HTR-8/SVneo (cell line): ENCODE measurements at regions not wholly inside any gene's neighbourhood (a gene's known extent, or its start where the extent isn't known, plus 50 kb on each side); places are given as distances from the start of the nearest gene placed in this dataset.
"Not testable (repeated sequence)": the region's sequence is repeated elsewhere in the genome, so short reads cannot be mapped to it uniquely, and the experiment has no call there.

Source experiments
- DNase-seq: peaks from one replicate; pipeline ENCODE4 v3.0.0; 2011; ENCODE audit warnings: low spot score, mixed read lengths; ENCODE audit not compliant: insufficient read length
- FAIRE-seq: peaks from 2 replicates; lab custom pipeline; 2011; peaks lifted over from hg19 to GRCh38; lab: Jason Lieb, UNC

- no peak for DNase-seq
- no peak for FAIRE-seq
These were observed 123.1 kb upstream of the BOD1L1 start for GRCh38 chr4:13750594-13750993.

DNA sequence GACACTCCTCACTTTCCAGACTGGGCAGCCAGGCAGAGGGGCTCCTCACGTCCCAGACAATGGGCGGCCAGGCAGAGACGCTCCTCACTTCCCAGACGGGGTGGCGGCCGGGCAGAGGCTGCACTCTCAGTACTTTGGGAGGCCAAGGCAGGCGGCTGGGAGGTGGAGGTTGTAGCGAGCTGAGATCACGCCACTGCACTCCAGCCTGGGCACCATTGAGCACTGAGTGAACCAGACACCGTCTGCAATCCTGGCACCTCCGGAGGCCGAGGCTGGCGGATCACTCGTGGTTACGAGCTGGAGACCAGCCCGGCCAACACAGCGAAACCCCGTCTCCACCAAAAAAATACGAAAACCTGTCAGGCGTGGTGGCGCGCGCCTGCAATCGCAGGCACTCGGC, 134.1 kb upstream of the BOD1L1 start:
- not testable (repeated sequence) for FAIRE-seq

DNA sequence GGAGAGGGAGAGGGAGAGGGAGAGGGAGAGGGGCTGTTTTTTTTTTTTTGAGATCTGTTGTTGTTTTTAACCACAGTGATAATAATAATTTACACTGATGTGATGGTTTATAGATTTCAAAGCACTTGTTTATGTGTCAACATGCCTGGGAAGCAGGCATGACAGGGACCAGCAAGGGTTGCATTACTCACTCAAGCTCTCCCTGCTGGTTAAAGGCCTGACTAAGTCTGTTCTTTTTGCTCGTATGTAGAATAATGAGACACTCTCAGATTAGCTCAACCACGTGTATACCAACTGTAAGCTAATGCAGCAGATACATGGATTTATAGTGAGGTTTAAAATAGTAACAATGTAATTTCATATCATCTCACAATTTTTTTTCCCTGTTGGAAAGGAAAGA, 134.6 kb upstream of the BOD1L1 start:
- no peak for DNase-seq
- FAIRE-seq, result no peak

More for the DNA sequence above, 134.1 kb upstream of the BOD1L1 start:
- not testable (repeated sequence) for DNase-seq

GRCh38 chr4:13763707-13764106, 136.2 kb upstream of the BOD1L1 start:
- FAIRE-seq, result no peak
- DNase-seq, result no peak

GRCh38 chr4:13765539-13765938, 138.0 kb upstream of the BOD1L1 start:
- FAIRE-seq (no peak), DNase-seq (no peak)

GRCh38 chr4:13766761-13767540, 139.4 kb upstream of the BOD1L1 start:
- FAIRE-seq, result no peak
- no peak for DNase-seq

- FAIRE-seq (no peak), DNase-seq (no peak)
These were observed 149.8 kb upstream of the BOD1L1 start for GRCh38 chr4:13777341-13777740.

DNA sequence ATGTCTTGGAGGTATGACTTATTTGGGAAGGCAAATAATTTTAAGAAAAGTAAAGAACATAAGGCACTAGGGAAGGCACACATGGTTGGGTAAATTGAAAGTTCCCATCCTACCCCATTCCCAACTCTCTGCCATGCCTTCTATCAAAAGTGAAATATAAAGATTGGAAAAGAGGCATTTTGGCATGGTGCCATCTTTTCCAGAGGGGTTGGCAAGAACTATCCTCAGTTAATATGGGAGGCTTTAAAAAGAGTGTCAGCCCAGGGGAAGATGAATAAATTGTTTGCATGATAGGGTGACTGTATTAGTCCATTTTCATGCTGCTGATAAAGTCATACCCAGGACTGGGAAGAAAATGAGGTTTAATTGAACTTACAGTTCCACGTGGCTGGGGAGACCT, 150.8 kb upstream of the BOD1L1 start:
- no peak for FAIRE-seq
- no peak for DNase-seq

GRCh38 chr4:13782231-13782630, 154.7 kb upstream of the BOD1L1 start:
- no peak for FAIRE-seq
- no peak for DNase-seq

- no peak for FAIRE-seq
- DNase-seq, result no peak
These were observed 156.4 kb upstream of the BOD1L1 start for GRCh38 chr4:13783800-13784411.

DNA sequence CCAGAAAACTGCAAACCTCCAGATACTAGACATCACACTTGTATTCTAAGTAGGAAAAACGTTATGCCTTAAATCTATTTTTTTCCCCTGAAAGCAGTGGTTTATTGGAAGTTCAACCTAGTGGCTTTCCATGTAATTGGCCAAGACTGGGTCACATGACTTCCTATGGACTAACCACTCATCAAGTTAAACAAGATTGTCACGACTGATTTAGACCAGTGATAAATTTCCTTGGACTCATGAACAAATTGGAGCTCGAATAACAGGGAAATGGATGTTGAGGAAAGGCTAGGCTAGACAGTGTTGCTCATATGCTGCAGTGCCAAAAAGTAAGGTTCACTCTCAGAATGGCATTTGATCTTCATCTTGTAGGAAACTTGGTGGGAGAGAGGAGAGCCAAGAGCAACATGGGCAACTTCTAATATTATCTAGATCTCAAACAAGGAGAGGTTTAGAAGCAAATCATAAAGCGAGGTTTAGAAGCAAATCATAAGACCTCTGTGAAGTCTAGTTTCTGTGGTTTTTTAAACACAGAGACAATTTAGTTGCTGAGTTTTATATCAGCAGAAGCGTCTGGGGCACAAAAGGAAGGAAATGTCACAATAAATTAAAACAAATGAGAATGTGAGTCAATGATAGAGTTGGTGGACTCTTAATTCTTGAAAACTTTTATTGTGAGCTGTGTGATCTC, 165.6 kb upstream of the BOD1L1 start:
- no peak for FAIRE-seq
- no peak for DNase-seq

GRCh38 chr4:13794819-13795565, 167.5 kb upstream of the BOD1L1 start:
- no peak for DNase-seq
- no peak for FAIRE-seq

DNA sequence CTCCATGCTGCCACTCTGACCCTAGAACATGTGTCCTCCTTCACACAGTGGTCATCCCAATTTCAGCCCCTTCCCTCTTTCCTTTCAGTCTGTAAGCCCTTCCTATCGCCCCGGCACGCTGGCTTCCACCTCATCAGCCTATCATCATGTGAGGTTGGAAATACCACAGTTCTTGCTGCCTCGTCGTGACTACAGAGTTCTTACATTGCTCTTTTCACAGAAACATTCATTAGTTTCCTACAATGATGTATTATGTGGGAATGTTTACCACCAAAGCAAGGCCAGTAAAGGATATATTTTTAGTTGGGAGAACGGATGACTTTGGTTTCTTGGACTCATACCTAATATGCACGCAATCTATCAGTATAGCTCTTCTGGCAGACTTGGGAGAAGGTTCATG, 169.5 kb upstream of the BOD1L1 start:
- FAIRE-seq (no peak), DNase-seq (no peak)

- no peak for FAIRE-seq
- no peak for DNase-seq
These were observed 187.7 kb upstream of the BOD1L1 start for GRCh38 chr4:13815231-13815630.

DNA sequence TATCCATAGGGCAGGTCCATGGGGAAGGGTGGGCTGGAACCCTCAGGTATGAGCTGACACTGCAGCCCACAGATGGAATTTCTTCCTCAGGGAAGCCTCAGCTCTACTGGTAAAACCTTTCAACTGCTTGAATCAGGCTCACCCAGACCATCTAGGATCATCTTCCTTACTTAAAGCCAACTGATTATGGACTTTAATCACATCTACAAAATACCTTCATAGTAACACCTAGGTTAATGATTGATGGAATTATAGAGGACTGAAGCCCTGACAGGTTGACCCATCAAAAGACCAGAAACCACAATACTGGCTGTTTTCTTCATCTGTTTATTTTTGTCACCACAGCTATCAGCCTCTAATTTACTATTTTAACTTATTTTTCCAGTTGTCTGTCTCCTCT, 188.9 kb upstream of the BOD1L1 start:
- no peak for DNase-seq
- FAIRE-seq, result no peak

- FAIRE-seq, result no peak
- no peak for DNase-seq
These were observed 194.0 kb upstream of the BOD1L1 start for GRCh38 chr4:13821522-13821921.

DNA sequence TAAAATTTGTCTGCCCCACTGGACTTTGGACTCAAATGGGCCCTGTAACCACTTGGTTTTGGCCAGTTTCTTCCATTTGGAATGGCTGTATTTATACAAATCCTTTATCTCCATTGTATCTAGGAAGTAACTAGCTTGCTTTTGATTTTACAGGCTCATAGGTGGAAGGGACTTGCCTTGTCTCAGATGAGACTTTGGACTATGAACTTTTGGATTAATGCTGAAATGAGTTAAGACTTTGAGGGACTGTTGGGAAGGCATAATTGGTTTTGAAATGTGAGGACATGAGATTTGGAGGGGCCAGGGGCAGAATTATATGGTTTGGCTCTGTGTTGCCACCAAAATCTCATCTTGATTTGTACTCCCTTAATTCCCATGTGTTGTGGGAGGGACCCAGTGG, 198.3 kb upstream of the BOD1L1 start:
- FAIRE-seq, DNase-seq: not testable (repeated sequence)

DNA sequence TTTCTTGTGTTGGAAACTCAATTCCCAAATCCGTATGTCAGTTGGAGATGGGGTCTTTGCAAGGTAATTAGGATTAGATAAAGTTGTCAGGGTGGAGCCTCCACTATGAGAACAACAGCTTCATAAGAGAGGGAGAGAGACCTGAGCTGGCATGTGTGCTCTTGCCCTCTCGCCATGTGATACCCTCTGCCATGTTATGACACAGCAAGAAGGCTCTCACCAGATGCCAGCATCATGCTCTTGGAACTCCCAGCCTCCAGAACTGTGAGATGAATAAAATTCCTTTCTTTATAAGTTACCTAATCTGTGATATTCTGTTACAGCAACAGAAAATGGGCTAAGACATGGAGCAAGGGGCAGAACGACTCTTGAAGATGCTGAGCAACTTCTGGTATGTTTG, 201.9 kb upstream of the BOD1L1 start:
- no peak for FAIRE-seq
- no peak for DNase-seq

GRCh38 chr4:13830449-13830848, 202.9 kb upstream of the BOD1L1 start:
- DNase-seq, result no peak
- no peak for FAIRE-seq

- peak; percentile 46 for FAIRE-seq
- DNase-seq, result no peak
These were observed 205.8 kb upstream of the BOD1L1 start for GRCh38 chr4:13833171-13833804.
